PFSK-1 (cell line): ENCODE measurements at regions not wholly inside any gene's neighbourhood (a gene's known extent, or its start where the extent isn't known, plus 50 kb on each side); places are given as distances from the start of the nearest gene placed in this dataset.

Source experiments
- FOXP2 ChIP-seq: optimal IDR thresholded peaks from 2 replicates; pipeline ENCODE3; 2011; ENCODE audit warnings: borderline replicate concordance, control low read depth, inconsistent platforms; ENCODE audit not compliant: insufficient read depth; ENCODE audit errors: extremely low read length, extremely low read depth
- POLR2AphosphoS5 ChIP-seq: IDR thresholded peaks from 2 replicates; pipeline ENCODE4 v1.6.1; 2012; ENCODE audit warnings: low read depth, mild to moderate bottlenecking, control low read depth, low read length, moderate library complexity
- SIN3A ChIP-seq: IDR thresholded peaks from 2 replicates; pipeline ENCODE4 v1.6.1; 2012; ENCODE audit warnings: mild to moderate bottlenecking, low read length, moderate library complexity, borderline replicate concordance; ENCODE audit not compliant: insufficient read depth
- TAF1 ChIP-seq: IDR thresholded peaks from 2 replicates; pipeline ENCODE4 v1.6.1; 2012; ENCODE audit warnings: low read length, control low read depth, borderline replicate concordance; ENCODE audit not compliant: insufficient read depth
- TF ChIP-seq, protein P1 (sequence below), 2 experiments: IDR thresholded peaks; 2 replicates each; pipeline versions ENCODE4 v1.6.1 to v1.8.0; 2011 to 2012; ENCODE audit warnings: low read depth in 2 of 2, low read length in 2 of 2, control low read depth in 1 of 2, inconsistent platforms in 1 of 2, mild to moderate bottlenecking in 1 of 2, moderate library complexity in 1 of 2; ENCODE audit not compliant: insufficient read depth in 1 of 2

DNA sequence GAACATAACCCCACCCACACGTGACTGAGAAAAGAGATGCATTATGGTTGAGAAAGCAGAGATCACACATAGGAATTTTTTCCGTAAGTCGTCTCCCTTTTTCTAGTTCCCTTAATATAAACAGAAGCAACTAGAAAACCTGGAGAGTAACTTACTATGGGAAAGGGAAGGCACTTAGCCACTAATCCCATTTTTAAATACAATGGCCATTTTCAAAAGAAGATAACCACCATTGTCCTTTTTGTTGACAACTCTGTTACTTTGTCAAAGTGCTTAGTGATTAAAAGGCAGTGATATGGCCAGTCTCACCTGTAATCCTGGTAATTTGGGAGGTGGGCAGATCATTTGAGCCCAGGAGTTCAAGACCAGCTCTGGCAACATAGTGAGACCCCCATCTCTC is 184.4 kb upstream of the UMPS start:
- TF ChIP-seq POLR2AphosphoS5 (no peak), SIN3A (no peak), TAF1 (no peak), FOXP2 (no peak)
- TF ChIP-seq, protein P1, sequence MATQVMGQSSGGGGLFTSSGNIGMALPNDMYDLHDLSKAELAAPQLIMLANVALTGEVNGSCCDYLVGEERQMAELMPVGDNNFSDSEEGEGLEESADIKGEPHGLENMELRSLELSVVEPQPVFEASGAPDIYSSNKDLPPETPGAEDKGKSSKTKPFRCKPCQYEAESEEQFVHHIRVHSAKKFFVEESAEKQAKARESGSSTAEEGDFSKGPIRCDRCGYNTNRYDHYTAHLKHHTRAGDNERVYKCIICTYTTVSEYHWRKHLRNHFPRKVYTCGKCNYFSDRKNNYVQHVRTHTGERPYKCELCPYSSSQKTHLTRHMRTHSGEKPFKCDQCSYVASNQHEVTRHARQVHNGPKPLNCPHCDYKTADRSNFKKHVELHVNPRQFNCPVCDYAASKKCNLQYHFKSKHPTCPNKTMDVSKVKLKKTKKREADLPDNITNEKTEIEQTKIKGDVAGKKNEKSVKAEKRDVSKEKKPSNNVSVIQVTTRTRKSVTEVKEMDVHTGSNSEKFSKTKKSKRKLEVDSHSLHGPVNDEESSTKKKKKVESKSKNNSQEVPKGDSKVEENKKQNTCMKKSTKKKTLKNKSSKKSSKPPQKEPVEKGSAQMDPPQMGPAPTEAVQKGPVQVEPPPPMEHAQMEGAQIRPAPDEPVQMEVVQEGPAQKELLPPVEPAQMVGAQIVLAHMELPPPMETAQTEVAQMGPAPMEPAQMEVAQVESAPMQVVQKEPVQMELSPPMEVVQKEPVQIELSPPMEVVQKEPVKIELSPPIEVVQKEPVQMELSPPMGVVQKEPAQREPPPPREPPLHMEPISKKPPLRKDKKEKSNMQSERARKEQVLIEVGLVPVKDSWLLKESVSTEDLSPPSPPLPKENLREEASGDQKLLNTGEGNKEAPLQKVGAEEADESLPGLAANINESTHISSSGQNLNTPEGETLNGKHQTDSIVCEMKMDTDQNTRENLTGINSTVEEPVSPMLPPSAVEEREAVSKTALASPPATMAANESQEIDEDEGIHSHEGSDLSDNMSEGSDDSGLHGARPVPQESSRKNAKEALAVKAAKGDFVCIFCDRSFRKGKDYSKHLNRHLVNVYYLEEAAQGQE (IDR thresholded peaks at IDR 0.05; ENCODE audit: insufficient read depth in 1 of 2, low read depth in 2 of 2, low read length in 2 of 2) = no peak

DNA sequence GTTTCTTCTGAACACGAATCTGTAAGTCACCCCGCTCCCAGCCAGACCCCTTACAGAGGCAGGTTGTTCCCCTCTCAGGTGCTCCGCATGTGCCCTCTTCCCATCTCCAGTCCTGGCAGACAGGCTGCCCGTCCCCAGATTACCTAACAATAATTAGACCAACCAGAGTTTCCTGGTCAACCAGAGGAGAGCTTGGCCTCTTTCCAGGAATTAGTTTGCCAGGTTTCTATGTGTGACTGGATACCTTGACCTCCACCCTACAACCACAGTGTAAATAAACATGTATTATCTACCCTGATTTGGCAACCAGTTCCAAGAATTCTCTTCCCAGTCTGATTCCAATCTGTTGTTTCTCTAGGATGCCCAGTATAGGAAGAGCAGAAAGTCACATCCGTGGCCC is 178.0 kb upstream of the UMPS start:
- TF ChIP-seq POLR2AphosphoS5 = no peak

DNA sequence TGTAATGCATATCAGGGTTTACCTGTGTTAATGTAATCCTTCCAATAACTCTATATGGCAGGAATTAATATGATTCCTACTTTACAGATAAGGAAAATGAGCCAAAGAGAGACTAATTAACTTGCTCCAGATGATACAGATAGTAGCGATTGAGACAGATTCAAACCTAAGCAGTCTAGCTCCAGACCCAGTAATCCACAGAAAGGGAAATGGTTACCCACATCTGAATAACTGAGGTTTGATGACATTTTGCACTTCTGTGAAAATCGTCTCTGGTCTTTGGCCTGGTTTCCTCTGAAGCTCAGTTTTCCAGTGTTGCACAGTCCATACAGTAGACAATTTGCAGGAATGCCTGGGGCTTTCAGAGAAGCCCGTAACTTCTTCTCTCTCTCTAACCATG is 177.1 kb upstream of the UMPS start:
- TF ChIP-seq, protein P1 (IDR thresholded peaks at IDR 0.05; ENCODE audit: insufficient read depth in 1 of 2, low read depth in 2 of 2, low read length in 2 of 2) = no peak
- no peak for TF ChIP-seq SIN3A
- TF ChIP-seq POLR2AphosphoS5 = no peak
- TF ChIP-seq TAF1 = no peak
- TF ChIP-seq FOXP2 = no peak

DNA sequence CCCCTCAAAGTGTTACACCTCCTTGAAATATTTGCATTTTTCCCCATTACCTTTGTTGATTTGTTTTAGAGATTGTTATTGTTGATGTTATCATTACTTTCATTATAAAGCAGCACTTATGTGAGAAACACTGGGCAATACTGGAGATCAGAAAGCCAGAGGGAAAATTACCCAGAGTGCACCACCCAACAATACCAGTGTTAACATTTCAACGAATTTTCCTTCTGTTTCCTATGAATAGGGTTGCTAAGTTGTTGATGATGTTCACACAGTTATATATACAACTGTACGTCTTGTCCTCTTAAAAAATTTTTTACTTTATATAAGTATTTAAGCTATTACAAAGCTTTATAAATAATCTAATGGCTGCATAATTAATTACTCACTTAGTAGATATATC is 173.6 kb upstream of the UMPS start:
- TF ChIP-seq FOXP2 (no peak), POLR2AphosphoS5 (no peak), TAF1 (no peak), SIN3A (no peak)
- TF ChIP-seq, protein P1 (IDR thresholded peaks at IDR 0.05; ENCODE audit: insufficient read depth in 1 of 2, low read depth in 2 of 2, low read length in 2 of 2) = no peak

DNA sequence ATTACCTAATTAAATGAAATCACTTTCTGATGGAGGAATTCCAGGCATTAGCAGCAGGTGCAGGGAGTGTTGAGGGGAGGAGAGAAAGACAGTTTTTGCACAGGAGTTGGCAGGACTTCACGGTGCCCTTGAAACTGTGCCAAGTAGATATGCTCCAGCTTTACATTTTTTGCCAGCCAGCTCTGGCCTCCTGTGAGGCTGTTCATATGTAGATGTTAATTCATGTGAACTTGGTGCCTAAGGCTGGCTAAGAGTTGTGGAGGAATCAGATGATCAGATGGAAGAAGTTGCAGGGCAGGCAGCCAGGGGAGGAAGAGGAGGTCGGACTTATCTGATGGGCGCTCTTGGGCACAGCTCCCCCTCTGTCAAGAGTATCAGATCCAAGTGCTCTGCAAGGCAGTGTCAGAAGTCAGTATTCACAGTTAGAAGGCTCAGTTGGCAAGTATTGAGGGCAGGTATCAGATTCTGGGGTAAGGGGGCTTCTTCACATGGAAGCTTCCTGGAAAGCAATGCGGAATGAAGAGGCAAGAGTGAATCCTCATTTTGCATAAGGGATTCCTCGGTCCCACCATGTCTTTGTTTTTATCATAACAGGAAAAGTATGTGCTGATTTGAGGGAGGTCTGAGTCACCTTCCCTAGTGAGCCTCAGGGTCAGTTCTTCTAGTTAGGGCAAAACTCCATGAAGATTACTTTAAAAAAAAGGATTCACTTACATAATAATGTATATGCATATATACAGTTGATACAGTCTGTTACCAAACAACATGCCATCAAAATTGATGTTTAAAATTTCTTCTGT is 172.6 kb upstream of the UMPS start:
- TF ChIP-seq, protein P1 (IDR thresholded peaks at IDR 0.05; ENCODE audit: insufficient read depth in 1 of 2, low read depth in 2 of 2, low read length in 2 of 2) = no peak
- TF ChIP-seq TAF1 = no peak
- TF ChIP-seq FOXP2 = no peak
- TF ChIP-seq SIN3A = no peak
- no peak for TF ChIP-seq POLR2AphosphoS5
